ENCODE measurements at regions not wholly inside any gene's neighbourhood (a gene's known extent, or its start where the extent isn't known, plus 50 kb on each side); places are given as distances from the start of the nearest gene placed in this dataset.

- TF ChIP-seq MAX (IDR thresholded peaks at IDR 0.05; ENCODE audit: low read depth, low read length) (no peak), CTCF (IDR thresholded peaks at IDR 0.05; ENCODE audit: low read depth, low read length) (no peak), POLR2A (IDR thresholded peaks at IDR 0.05; ENCODE audit: extremely low read depth, insufficient read length) (no peak)
Observed at GRCh38 chr12:67925552-67925951, 63.7 kb upstream of the IFNG-AS1 start.

All from NB4 (cell line).